Activated naive CD4-positive, alpha-beta T cell treated with anti-CD3 and anti-CD28 coated beads, Interleukin-2, amount 50 U/mL, for 72 hours (primary cell): ENCODE measurements at regions not wholly inside any gene's neighbourhood (a gene's known extent, or its start where the extent isn't known, plus 50 kb on each side); places are given as distances from the start of the nearest gene placed in this dataset.
A peak's percentile ranks its signal among the peaks of the same experiment; 100 is the strongest.

ENCODE experiments used
- ATAC-seq, 2 donors: fragments of 150-1000 bp; cut with Tn5 transposase; 2 replicates each; pipeline ENCODE4 v1.10.0; 2021; ENCODE audit warnings: mild to moderate bottlenecking in 2 of 2, moderate library complexity in 2 of 2
- DNase-seq, 2 donors: peaks; one replicate each; pipeline ENCODE4 v3.0.0; 2021 to 2022; ENCODE audit warnings: low spot score in 2 of 2
- H3K27ac Mint-ChIP-seq, 2 donors: one replicate each; pipeline ENCODE4 v1.8.0; 2022; ENCODE audit warnings: mild to moderate bottlenecking in 2 of 2, mixed read lengths in 2 of 2
- H3K36me3 Mint-ChIP-seq, 2 donors: one replicate each; pipeline ENCODE4 v1.8.0; 2022; ENCODE audit warnings: mixed read lengths in 2 of 2
- H3K9me3 Mint-ChIP-seq, 2 donors: one replicate each; pipeline ENCODE4 v1.8.0; 2022; ENCODE audit warnings: mixed read lengths in 2 of 2

DNA sequence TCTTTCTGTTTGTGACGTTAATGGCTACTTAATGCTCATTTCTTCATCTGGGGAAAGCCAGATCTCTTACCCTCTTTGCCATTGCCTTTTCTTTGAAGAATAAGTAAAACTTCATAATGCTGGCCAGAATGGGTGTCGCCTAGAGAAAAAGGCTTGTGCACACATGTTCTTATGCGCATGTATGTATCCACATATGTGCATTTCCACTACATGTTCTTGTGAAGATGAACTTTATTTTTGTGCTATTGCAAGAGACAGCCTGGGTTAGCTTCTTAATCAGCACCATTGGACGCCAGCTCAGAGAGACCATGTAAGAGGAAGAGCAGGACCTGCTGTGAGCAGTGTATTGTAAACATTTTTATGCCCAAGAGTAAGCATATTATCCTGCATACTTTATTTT lies 178.7 kb downstream of the SPRY1 start:
- Mint-ChIP-seq H3K9me3 (peaks cover under 1 to 4% of the 10 kb centered on the region in 2 donors), H3K27ac (no peak overlapping the region), H3K36me3 (peaks cover 1% of the 10 kb centered on the region in 2 donors)
- DNase-seq: no peak
- no peak for ATAC-seq

- DNase-seq: no peak
- ATAC-seq: no peak
- Mint-ChIP-seq H3K27ac (no peak overlapping the region), H3K9me3 (peaks cover 18% of the 10 kb centered on the region in 2 donors), H3K36me3 (peaks cover 18 to 19% of the 10 kb centered on the region in 2 donors)
Observed at GRCh38 chr4:123577225-123577906, 180.8 kb downstream of the SPRY1 start.

DNA sequence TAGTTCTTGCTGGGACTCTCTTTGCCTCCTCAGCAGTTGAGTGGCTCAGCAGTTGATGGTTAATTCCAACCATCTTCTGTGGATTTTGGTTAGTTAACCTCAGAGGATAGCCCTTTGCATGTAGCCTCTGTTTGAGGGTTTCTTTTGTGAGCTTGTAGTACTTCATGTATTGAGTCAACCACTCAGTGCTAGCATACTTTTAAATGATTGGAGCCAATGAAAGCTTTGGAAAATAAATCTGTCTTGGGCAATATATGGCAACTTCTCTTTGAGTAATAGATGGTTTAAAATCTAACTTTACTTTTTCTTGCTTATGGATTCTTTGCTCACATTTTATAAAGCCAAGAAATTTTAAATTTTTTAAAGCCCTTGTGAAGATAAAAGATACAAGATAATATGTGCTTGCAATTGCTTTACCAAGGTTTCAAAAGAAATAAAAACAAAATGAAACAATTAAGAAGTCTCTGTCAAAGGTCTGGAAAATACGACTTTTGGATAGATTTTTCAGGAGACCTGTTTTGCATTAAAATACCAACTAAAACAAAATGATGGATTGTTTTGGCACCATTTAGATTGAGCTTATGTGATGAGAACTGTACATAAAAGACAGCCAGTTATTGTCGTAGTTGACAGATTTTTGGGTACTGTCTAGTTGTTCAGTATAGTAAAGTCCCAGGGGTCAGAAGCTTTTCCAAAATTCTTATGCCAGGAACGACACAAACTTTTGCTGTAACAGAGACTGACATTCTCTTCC lies 181.9 kb downstream of the SPRY1 start:
- Mint-ChIP-seq H3K27ac (no peak overlapping the region), H3K9me3 (peaks cover 18% of the 10 kb centered on the region in 2 donors), H3K36me3 (peaks cover 18 to 19% of the 10 kb centered on the region in 2 donors)
- ATAC-seq (no peak), DNase-seq (no peak)

- Mint-ChIP-seq H3K27ac (no peak overlapping the region), H3K36me3 (peaks cover 18 to 19% of the 10 kb centered on the region in 2 donors), H3K9me3 (peaks cover 18% of the 10 kb centered on the region in 2 donors)
- DNase-seq (no peak), ATAC-seq (no peak)
Observed at GRCh38 chr4:123579961-123580360, 183.4 kb downstream of the SPRY1 start.

GRCh38 chr4:123580981-123581664 lies 184.5 kb downstream of the SPRY1 start:
- ATAC-seq (no peak), DNase-seq (no peak)
- H3K27ac Mint-ChIP-seq: no peak overlapping the region
- peaks cover 18 to 19% of the 10 kb centered on the region in 2 donors for H3K36me3 Mint-ChIP-seq
- H3K9me3 Mint-ChIP-seq: peaks cover 18% of the 10 kb centered on the region in 2 donors

DNA sequence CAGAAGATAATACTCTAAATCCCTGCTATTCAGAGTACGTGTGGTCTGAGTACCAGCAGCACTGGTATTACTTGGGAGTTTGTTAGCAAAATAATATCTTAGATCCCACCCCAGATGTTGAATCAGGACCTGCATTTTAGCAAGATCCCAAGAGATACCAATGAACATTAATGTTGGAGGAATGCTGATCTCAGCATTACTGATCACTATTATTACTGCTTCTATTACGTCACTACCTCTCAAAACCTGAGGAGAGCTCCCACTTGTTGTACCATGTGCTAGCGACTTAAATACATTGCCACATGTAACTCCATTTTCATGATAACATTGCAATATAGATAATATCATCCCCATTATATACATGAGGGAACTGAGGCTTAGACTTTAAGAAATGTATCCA lies 185.2 kb downstream of the SPRY1 start:
- Mint-ChIP-seq H3K36me3 (peaks cover 18 to 19% of the 10 kb centered on the region in 2 donors), H3K27ac (no peak overlapping the region), H3K9me3 (peaks cover 18% of the 10 kb centered on the region in 2 donors)
- ATAC-seq: no peak
- DNase-seq: no peak

GRCh38 chr4:123583043-123583442 lies 186.4 kb downstream of the SPRY1 start:
- ATAC-seq: no peak
- DNase-seq: no peak
- Mint-ChIP-seq H3K27ac (no peak overlapping the region), H3K36me3 (peaks cover 18 to 19% of the 10 kb centered on the region in 2 donors), H3K9me3 (peaks cover 18% of the 10 kb centered on the region in 2 donors)

- peaks cover 18% of the 10 kb centered on the region in 2 donors for H3K9me3 Mint-ChIP-seq
- DNase-seq (no peak), ATAC-seq (no peak)
- peaks cover 18 to 19% of the 10 kb centered on the region in 2 donors for H3K36me3 Mint-ChIP-seq
- H3K27ac Mint-ChIP-seq: no peak overlapping the region
Observed at GRCh38 chr4:123585111-123585510, 188.5 kb downstream of the SPRY1 start.

DNA sequence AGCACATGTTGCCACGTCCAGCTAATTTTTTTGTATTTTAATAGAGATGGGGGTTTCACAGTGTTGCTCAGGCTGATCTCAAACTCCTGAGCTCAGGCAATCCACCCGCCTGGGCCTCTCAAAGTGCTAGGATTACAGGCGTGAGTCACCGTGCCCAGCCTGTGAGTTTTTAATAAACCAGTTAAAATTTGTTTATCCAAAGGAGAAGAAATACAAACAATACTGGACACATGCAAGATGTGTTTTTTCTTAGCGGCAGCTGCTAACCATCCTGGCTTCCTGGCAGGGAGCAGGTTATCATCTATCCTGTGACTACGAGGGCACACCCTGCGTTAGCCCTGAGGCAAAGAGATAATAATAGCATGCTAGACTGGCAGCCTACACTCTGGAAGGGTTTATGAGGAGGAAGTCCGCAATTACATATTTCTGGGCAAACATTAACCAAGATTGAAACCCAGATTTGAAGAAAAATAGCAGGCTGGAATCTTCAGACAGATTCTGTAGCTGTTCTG lies 191.4 kb downstream of the SPRY1 start:
- Mint-ChIP-seq H3K27ac (no peak overlapping the region), H3K9me3 (no peaks in the 10 kb centered on the region), H3K36me3 (no peaks in the 10 kb centered on the region)
- ATAC-seq (no peak), DNase-seq (no peak)

DNA sequence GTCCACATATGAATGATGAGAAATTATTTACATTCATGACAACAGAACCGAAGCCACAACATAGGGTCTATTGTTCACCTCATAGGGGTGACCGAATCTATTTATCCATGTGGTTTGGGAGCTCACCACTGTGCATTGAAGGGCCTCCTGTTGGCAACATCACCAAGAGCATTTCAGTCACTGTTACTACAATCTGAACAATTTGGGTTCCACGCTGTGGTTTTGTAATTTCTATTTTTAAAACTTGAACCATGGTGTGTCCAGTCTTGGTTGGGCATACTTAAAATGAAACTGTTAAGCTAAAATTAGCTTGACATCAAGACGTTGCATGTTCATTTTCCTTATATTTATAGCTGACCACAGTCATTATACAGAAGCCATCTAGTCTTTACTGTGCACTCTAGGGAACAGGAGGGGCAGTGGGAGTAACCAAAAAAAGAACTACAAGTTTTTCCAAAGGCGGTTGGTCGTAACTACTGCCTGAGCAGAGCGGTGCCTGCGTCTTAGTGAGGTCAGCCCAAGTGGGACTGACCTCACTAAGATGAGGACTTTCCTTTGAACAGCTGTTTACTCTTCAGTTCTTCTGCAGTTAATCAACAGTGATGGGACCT lies 192.1 kb downstream of the SPRY1 start:
- no peak overlapping the region for H3K27ac Mint-ChIP-seq
- H3K36me3 Mint-ChIP-seq: no peaks in the 10 kb centered on the region
- no peaks in the 10 kb centered on the region for H3K9me3 Mint-ChIP-seq
- DNase-seq: no peak
- peak in 1 of 2 donors; percentile 40 for ATAC-seq

DNA sequence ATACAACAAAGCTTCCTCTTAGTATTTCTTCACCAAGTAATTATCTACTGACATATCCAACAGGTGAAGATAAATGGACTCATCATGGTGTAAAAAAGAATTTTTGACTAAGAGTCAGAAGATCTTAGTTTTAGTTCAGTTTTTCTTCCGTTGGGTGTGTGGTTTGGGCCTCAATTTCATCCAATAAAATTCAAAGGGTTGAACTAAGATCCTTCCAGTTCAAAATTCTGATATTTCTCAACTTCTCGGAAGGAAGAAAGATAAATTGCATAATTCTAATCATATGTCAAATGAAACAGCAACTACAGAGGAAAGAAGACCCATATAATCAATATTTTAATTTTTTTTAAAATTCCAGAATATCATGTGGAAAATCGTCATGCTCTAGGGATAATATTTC lies 192.7 kb downstream of the SPRY1 start:
- ATAC-seq (no peak), DNase-seq (no peak)
- Mint-ChIP-seq H3K9me3 (no peaks in the 10 kb centered on the region), H3K27ac (no peak overlapping the region), H3K36me3 (no peaks in the 10 kb centered on the region)

- H3K36me3 Mint-ChIP-seq: no peaks in the 10 kb centered on the region
- no peak overlapping the region for H3K27ac Mint-ChIP-seq
- DNase-seq (no peak), ATAC-seq (no peak)
- H3K9me3 Mint-ChIP-seq: no peaks in the 10 kb centered on the region
Observed at GRCh38 chr4:123591875-123592274, 195.3 kb downstream of the SPRY1 start.

GRCh38 chr4:123593655-123594054 lies 197.1 kb downstream of the SPRY1 start:
- no peak for DNase-seq
- Mint-ChIP-seq H3K9me3 (no peaks in the 10 kb centered on the region), H3K36me3 (no peaks in the 10 kb centered on the region), H3K27ac (no peak overlapping the region)
- no peak for ATAC-seq

- Mint-ChIP-seq H3K27ac (no peak overlapping the region), H3K9me3 (peaks cover 0 to under 1% of the 10 kb centered on the region in 2 donors), H3K36me3 (peaks cover 0 to 10% of the 10 kb centered on the region in 2 donors)
- DNase-seq (no peak), ATAC-seq (peak; percentile 26 to 50)
Observed at GRCh38 chr4:123596805-123597204, 200.2 kb downstream of the SPRY1 start.

- ATAC-seq: no peak
- H3K27ac Mint-ChIP-seq: no peak overlapping the region
- peaks cover 0 to 8% of the 10 kb centered on the region in 2 donors for H3K9me3 Mint-ChIP-seq
- peaks cover 0 to 18% of the 10 kb centered on the region in 2 donors for H3K36me3 Mint-ChIP-seq
- DNase-seq: no peak
Observed at GRCh38 chr4:123597586-123597985, 201.0 kb downstream of the SPRY1 start.

GRCh38 chr4:123598331-123598730 lies 201.7 kb downstream of the SPRY1 start:
- ATAC-seq: no peak
- Mint-ChIP-seq H3K27ac (no peak overlapping the region), H3K36me3 (peaks cover 0 to 18% of the 10 kb centered on the region in 2 donors), H3K9me3 (peaks cover 0 to 8% of the 10 kb centered on the region in 2 donors)
- no peak for DNase-seq
